OCI-LY3 (cell line): ENCODE measurements at regions not wholly inside any gene's neighbourhood (a gene's known extent, or its start where the extent isn't known, plus 50 kb on each side); places are given as distances from the start of the nearest gene placed in this dataset.

Experiments
- H2AFZ ChIP-seq: fragments of 200-600, 300-600 bp; shearing (Covaris generic); 2 replicates; pipeline ENCODE4 v1.6.0; 2014; ENCODE audit warnings: antibody characterized with exemption, low read depth, low read length
- H3K27ac ChIP-seq: fragments of 200-600, 300-600 bp; sonication (generic); 2 replicates; pipeline ENCODE4 v1.5.1; 2014; ENCODE audit warnings: mild to moderate bottlenecking, low read length, moderate library complexity, mixed read lengths
- H3K27me3 ChIP-seq: fragments of 200-600, 300-600 bp; sonication (generic); 2 replicates; pipeline ENCODE4 v1.6.1; 2014; ENCODE audit warnings: low read depth, low read length, mixed read lengths
- H3K36me3 ChIP-seq: fragments of 200-600, 300-600 bp; sonication (generic); replicated peaks from 2 replicates; pipeline ENCODE3; 2014; ENCODE audit warnings: low read depth, low read length, mixed read lengths
- H3K4me1 ChIP-seq: fragments of 300-600, 200-600 bp; sonication (generic); 2 replicates; pipeline ENCODE4 v1.6.1; 2014; ENCODE audit warnings: low read length, mixed read lengths
- H3K4me2 ChIP-seq: fragments of 200-600, 300-600 bp; sonication (generic); 2 replicates; pipeline ENCODE4 v1.6.1; 2014; ENCODE audit warnings: low read length, mixed read lengths
- H3K4me3 ChIP-seq: fragments of 300-600, 200-600 bp; sonication (generic); 2 replicates; pipeline ENCODE4 v1.5.1; 2014; ENCODE audit warnings: antibody characterized with exemption, mild to moderate bottlenecking, low read length, moderate library complexity
- H3K79me2 ChIP-seq: fragments of 300-600, 200-600 bp; shearing (Covaris generic); 2 replicates; pipeline ENCODE4 v1.6.1; 2014; ENCODE audit warnings: mild to moderate bottlenecking, low read length, mixed read lengths
- H3K9ac ChIP-seq: fragments of 300-600, 200-600 bp; shearing (Covaris generic); 2 replicates; pipeline ENCODE4 v1.6.0; 2014; ENCODE audit warnings: mild to moderate bottlenecking, low read length, moderate library complexity
- H3K9me3 ChIP-seq: fragments of 200-600, 300-600 bp; shearing (Covaris generic); 2 replicates; pipeline ENCODE4 v1.6.1; 2014; ENCODE audit warnings: low read length, mixed read lengths; ENCODE audit not compliant: insufficient read depth
- H4K20me1 ChIP-seq: fragments of 200-600, 300-600 bp; sonication (generic); 2 replicates; pipeline ENCODE4 v1.6.1; 2016; ENCODE audit warnings: low read length, mixed read lengths; ENCODE audit not compliant: insufficient read depth
- EZH2phosphoT487 ChIP-seq: fragments of 200-600 bp; shearing (Covaris generic); IDR thresholded peaks from 2 replicates; pipeline ENCODE4 v1.6.1; 2018; ENCODE audit warnings: antibody characterized with exemption, mixed run types, low read depth
- TF ChIP-seq, protein P1 (sequence below): fragments of 200-600, 300-600 bp; sonication (generic); IDR thresholded peaks from 2 replicates; pipeline ENCODE4 v1.5.1; 2014; ENCODE audit warnings: antibody characterized with exemption, low read length, low read depth

DNA sequence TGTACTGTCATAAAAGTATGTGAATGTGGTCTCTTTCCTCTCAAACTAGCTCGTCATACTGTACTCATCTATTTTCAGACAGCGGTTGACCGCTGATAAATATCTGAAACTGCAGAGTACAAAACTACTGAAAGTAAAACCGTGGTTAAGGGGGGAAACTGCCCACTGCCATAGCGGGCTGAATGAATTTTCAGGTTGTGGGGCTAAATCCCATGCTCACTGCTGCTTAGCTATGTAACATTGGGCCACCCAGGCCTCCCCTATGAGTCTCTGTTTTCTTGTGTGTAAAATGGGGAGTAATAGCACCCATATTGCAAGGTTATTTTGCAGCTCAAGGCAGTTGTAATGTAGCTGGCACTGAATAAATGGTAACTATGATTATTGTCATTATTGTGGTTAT, 82.3 kb downstream of the MSX2 start:
- Histone ChIP-seq H3K79me2 (no peaks in the 10 kb centered on the region), H3K36me3 (no peaks in the 10 kb centered on the region), H3K27me3 (no peaks in the 10 kb centered on the region), H3K4me3 (no peak overlapping the region), H3K4me1 (no peaks in the 10 kb centered on the region), H2AFZ (no peak overlapping the region), H3K9ac (no peak overlapping the region), H3K4me2 (no peak overlapping the region), H4K20me1 (no peaks in the 10 kb centered on the region), H3K27ac (no peak overlapping the region), H3K9me3 (no peaks in the 10 kb centered on the region)
- no peak for TF ChIP-seq EZH2phosphoT487
- TF ChIP-seq, protein P1, sequence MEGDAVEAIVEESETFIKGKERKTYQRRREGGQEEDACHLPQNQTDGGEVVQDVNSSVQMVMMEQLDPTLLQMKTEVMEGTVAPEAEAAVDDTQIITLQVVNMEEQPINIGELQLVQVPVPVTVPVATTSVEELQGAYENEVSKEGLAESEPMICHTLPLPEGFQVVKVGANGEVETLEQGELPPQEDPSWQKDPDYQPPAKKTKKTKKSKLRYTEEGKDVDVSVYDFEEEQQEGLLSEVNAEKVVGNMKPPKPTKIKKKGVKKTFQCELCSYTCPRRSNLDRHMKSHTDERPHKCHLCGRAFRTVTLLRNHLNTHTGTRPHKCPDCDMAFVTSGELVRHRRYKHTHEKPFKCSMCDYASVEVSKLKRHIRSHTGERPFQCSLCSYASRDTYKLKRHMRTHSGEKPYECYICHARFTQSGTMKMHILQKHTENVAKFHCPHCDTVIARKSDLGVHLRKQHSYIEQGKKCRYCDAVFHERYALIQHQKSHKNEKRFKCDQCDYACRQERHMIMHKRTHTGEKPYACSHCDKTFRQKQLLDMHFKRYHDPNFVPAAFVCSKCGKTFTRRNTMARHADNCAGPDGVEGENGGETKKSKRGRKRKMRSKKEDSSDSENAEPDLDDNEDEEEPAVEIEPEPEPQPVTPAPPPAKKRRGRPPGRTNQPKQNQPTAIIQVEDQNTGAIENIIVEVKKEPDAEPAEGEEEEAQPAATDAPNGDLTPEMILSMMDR = no peak

DNA sequence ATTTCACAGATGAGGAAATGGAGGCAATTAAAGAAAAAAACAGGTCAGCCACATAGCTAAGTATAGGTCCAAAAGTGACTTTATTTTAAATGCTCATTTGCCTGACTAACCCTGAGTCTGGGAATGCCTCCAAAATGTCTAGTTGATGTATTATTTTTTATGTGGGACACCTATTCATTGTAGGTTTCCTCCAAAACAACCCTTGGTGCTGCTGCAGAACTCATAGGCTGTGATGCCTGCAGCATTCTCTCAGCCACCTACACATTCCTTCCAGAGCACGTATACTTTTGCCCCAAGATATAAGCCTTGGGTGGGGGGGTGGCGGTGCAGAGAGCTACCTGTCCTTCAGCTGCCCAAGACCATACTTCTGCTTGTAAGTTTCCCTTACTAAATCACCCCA, 77.4 kb downstream of the MSX2 start:
- H4K20me1 ChIP-seq = no peaks in the 10 kb centered on the region
- H3K4me1 ChIP-seq = no peaks in the 10 kb centered on the region
- H2AFZ ChIP-seq = no peak overlapping the region
- no peak overlapping the region for H3K4me2 ChIP-seq
- no peak overlapping the region for H3K4me3 ChIP-seq
- no peaks in the 10 kb centered on the region for H3K79me2 ChIP-seq
- no peak overlapping the region for H3K9ac ChIP-seq
- TF ChIP-seq, protein P1 = no peak
- TF ChIP-seq EZH2phosphoT487 = no peak
- H3K9me3 ChIP-seq = no peaks in the 10 kb centered on the region
- H3K36me3 ChIP-seq = no peaks in the 10 kb centered on the region
- H3K27me3 ChIP-seq = no peaks in the 10 kb centered on the region
- no peak overlapping the region for H3K27ac ChIP-seq

DNA sequence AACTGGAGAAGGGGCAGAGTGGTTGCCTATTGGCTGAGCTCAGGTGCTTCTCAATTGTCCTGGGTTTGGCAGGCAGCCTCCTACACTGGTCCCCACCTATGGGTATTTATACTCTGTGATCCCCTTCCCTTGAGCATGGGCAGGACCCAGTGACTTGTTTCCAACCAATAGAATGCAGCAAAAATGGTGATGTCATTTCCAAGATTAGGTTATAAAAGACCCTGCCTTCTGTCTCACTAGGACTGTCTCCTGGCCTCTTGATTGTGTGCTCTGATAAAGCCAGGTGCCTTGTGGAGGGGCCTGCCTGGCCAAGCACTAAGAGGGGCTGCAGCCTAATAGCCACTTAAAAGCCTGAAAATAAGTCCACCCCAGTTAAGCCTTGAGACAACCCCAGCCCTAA, 76.1 kb downstream of the MSX2 start:
- TF ChIP-seq EZH2phosphoT487 = no peak
- TF ChIP-seq, protein P1 = no peak
- Histone ChIP-seq H3K9me3 (no peaks in the 10 kb centered on the region), H3K27ac (no peak overlapping the region), H3K27me3 (no peaks in the 10 kb centered on the region), H3K36me3 (no peaks in the 10 kb centered on the region), H4K20me1 (no peaks in the 10 kb centered on the region), H3K9ac (no peak overlapping the region), H3K4me1 (no peaks in the 10 kb centered on the region), H3K4me3 (no peak overlapping the region), H3K4me2 (no peak overlapping the region), H2AFZ (no peak overlapping the region), H3K79me2 (no peaks in the 10 kb centered on the region)

DNA sequence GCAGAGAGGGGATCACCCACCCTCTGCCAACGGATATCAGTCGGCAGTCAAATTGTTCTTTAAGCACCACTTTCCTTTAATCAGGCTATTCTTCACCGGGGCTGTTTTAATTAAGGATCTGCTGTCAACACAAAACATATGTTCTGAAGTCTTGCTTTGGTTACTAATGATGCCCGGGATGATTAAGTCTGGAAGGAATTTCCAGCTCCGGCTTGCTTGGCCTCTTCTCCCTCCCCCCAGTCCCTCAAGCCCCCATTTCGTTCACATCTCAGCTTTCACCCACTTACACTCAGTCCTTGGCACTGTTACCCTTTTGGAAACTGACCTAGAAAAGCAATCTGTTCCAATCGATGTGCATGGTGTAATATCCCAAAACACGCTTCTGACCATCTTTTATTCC, 74.7 kb downstream of the MSX2 start:
- H4K20me1 ChIP-seq = no peaks in the 10 kb centered on the region
- no peak overlapping the region for H3K4me3 ChIP-seq
- H3K27ac ChIP-seq = no peak overlapping the region
- no peak overlapping the region for H2AFZ ChIP-seq
- H3K4me1 ChIP-seq = no peaks in the 10 kb centered on the region
- H3K9ac ChIP-seq = no peak overlapping the region
- H3K79me2 ChIP-seq = no peaks in the 10 kb centered on the region
- no peak for TF ChIP-seq EZH2phosphoT487
- TF ChIP-seq, protein P1 = no peak
- no peaks in the 10 kb centered on the region for H3K27me3 ChIP-seq
- H3K4me2 ChIP-seq = no peak overlapping the region
- H3K36me3 ChIP-seq = no peaks in the 10 kb centered on the region
- H3K9me3 ChIP-seq = no peaks in the 10 kb centered on the region
